Thyroid gland (tissue), 4 donors: ENCODE measurements at regions not wholly inside any gene's neighbourhood (a gene's known extent, or its start where the extent isn't known, plus 50 kb on each side); places are given as distances from the start of the nearest gene placed in this dataset.

Source experiments
- POLR2A ChIP-seq, 2 donors: fragments of 450-650 bp; IDR thresholded peaks; one replicate each; pipeline ENCODE4 v1.6.1; 2017; ENCODE audit warnings: antibody characterized with exemption in 2 of 2, mild to moderate bottlenecking in 2 of 2, moderate library complexity in 1 of 2
- TF ChIP-seq, protein P1 (sequence below), 6 experiments: fragments of 200-600 bp in 3 of 6; fragments of 450-650 bp in 3 of 6; sonication (generic) in 3 of 6; IDR thresholded peaks; one replicate each; pipeline ENCODE4 v1.5.1; 2016 to 2019; ENCODE audit warnings: antibody characterized with exemption in 6 of 6, mild to moderate bottlenecking in 2 of 6, inconsistent platforms in 1 of 6, moderate library complexity in 1 of 6

DNA sequence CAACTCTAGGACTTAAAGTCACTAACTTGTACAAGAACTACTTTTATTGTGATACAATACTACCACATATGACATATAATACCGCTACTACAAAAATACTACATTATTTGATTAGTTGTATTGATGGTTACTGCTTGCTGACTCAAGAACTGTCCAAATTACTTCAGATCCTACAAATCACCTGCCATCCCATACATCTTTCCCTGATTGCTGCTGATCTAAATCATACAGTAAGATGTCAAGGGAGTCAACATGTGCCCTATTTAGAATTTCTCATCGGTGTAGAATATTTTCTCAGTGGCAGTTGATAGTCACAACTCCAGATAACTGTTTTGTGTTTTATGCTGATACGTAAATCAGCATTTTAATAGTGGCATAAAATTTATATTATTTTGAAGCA lies 161.0 kb upstream of the DSEL start:
- no peak for TF ChIP-seq POLR2A (IDR thresholded peaks at IDR 0.05)
- TF ChIP-seq, protein P1, sequence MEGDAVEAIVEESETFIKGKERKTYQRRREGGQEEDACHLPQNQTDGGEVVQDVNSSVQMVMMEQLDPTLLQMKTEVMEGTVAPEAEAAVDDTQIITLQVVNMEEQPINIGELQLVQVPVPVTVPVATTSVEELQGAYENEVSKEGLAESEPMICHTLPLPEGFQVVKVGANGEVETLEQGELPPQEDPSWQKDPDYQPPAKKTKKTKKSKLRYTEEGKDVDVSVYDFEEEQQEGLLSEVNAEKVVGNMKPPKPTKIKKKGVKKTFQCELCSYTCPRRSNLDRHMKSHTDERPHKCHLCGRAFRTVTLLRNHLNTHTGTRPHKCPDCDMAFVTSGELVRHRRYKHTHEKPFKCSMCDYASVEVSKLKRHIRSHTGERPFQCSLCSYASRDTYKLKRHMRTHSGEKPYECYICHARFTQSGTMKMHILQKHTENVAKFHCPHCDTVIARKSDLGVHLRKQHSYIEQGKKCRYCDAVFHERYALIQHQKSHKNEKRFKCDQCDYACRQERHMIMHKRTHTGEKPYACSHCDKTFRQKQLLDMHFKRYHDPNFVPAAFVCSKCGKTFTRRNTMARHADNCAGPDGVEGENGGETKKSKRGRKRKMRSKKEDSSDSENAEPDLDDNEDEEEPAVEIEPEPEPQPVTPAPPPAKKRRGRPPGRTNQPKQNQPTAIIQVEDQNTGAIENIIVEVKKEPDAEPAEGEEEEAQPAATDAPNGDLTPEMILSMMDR (IDR thresholded peaks at IDR 0.05), result no peak
